Transverse colon (tissue), 3 donors: ENCODE measurements at regions not wholly inside any gene's neighbourhood (a gene's known extent, or its start where the extent isn't known, plus 50 kb on each side); places are given as distances from the start of the nearest gene placed in this dataset.

Source experiments
- EP300 ChIP-seq: sonication (generic); formaldehyde crosslinking; IDR thresholded peaks from one replicate; pipeline ENCODE4 v1.6.1; 2017; ENCODE audit warnings: antibody characterized with exemption, low read depth
- POLR2A ChIP-seq: fragments of 450-650 bp; IDR thresholded peaks from one replicate; pipeline ENCODE4 v1.6.1; 2016; ENCODE audit warnings: antibody characterized with exemption, mild to moderate bottlenecking, moderate library complexity
- TF ChIP-seq, protein P1 (sequence below), 5 experiments: fragments of 200-600 bp in 3 of 5; fragments of 450-650 bp in 2 of 5; sonication (generic) in 3 of 5; IDR thresholded peaks; 1 replicate in 2 of 5; 2 replicates in 3 of 5; pipeline ENCODE4 v1.5.1; 2016 to 2017; ENCODE audit warnings: antibody characterized with exemption in 5 of 5, inconsistent platforms in 3 of 5, mild to moderate bottlenecking in 2 of 5, moderate library complexity in 1 of 5

DNA sequence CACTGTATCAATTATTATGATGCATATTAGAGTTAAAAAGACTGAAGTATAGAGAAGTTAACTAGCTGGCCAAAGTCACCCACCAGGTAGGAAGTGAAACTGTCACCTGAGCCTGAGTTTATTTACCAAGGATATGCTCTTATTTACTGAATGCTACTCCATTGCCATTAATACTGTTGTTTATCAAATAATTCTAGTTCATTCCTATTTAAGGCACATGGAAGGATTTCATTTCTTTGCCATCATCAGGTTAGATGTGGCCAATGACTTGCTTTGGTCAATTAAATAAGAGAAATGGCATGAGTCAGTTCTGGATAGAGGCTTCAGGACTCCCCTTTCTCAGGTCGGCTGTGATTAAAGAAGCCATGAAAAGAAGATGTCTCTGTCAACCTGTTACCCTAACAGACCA is 169.6 kb downstream of the KCNJ2 start:
- no peak for TF ChIP-seq POLR2A
- no peak for TF ChIP-seq EP300
- TF ChIP-seq, protein P1, sequence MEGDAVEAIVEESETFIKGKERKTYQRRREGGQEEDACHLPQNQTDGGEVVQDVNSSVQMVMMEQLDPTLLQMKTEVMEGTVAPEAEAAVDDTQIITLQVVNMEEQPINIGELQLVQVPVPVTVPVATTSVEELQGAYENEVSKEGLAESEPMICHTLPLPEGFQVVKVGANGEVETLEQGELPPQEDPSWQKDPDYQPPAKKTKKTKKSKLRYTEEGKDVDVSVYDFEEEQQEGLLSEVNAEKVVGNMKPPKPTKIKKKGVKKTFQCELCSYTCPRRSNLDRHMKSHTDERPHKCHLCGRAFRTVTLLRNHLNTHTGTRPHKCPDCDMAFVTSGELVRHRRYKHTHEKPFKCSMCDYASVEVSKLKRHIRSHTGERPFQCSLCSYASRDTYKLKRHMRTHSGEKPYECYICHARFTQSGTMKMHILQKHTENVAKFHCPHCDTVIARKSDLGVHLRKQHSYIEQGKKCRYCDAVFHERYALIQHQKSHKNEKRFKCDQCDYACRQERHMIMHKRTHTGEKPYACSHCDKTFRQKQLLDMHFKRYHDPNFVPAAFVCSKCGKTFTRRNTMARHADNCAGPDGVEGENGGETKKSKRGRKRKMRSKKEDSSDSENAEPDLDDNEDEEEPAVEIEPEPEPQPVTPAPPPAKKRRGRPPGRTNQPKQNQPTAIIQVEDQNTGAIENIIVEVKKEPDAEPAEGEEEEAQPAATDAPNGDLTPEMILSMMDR (IDR thresholded peaks at IDR 0.05): no peak
